SU-DHL-6 (cell line): ENCODE measurements at regions not wholly inside any gene's neighbourhood (a gene's known extent, or its start where the extent isn't known, plus 50 kb on each side); places are given as distances from the start of the nearest gene placed in this dataset.

Experiments used
- EZH2phosphoT487 ChIP-seq: fragments of 200-600 bp; sonication (generic), shearing (Covaris generic); conservative IDR thresholded peaks from 2 replicates; pipeline ENCODE4 v1.6.1; 2018; ENCODE audit warnings: mild to moderate bottlenecking, antibody characterized with exemption, low read length, moderate library complexity, mixed read lengths
- TF ChIP-seq, protein P1 (sequence below): fragments of 200-600 bp; sonication (generic); IDR thresholded peaks from one replicate; pipeline ENCODE4 v1.5.1; 2017; ENCODE audit warnings: antibody characterized with exemption, mild to moderate bottlenecking, low read length, moderate library complexity; ENCODE audit not compliant: insufficient read depth, poor library complexity, severe bottlenecking

DNA sequence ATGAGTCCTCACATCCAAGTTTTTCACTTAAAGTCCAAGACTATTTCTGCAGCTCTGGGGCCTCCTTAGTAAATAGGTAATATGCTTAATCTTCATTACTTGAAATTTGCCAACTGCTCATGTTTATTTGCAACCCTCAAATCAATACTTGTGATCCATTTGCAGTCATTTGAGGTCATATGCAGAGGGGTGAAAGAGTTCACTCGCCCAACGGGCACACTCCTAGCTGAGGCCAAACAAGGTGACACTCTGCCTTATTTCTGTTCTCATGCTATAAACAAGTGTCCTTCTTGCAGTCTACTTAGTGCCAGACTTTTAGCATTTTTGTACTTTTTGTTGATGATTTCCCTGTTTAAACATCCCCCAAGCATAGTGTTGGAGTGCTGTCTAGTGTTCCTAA lies 409.9 kb downstream of the AEBP2 start:
- TF ChIP-seq EZH2phosphoT487, result no peak
- TF ChIP-seq, protein P1, sequence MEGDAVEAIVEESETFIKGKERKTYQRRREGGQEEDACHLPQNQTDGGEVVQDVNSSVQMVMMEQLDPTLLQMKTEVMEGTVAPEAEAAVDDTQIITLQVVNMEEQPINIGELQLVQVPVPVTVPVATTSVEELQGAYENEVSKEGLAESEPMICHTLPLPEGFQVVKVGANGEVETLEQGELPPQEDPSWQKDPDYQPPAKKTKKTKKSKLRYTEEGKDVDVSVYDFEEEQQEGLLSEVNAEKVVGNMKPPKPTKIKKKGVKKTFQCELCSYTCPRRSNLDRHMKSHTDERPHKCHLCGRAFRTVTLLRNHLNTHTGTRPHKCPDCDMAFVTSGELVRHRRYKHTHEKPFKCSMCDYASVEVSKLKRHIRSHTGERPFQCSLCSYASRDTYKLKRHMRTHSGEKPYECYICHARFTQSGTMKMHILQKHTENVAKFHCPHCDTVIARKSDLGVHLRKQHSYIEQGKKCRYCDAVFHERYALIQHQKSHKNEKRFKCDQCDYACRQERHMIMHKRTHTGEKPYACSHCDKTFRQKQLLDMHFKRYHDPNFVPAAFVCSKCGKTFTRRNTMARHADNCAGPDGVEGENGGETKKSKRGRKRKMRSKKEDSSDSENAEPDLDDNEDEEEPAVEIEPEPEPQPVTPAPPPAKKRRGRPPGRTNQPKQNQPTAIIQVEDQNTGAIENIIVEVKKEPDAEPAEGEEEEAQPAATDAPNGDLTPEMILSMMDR, result no peak
